Thyroid gland (tissue), 4 donors: ENCODE measurements at regions not wholly inside any gene's neighbourhood (a gene's known extent, or its start where the extent isn't known, plus 50 kb on each side); places are given as distances from the start of the nearest gene placed in this dataset.
A peak's percentile ranks its signal among the peaks of the same experiment; 100 is the strongest.

ENCODE experiments used
- DNase-seq, 2 donors: peaks; one replicate each; pipeline ENCODE4 v3.0.0-alpha.2; 2019
- H3K27ac ChIP-seq, 3 donors: fragments of 200-600 bp; sonication (generic); 1 replicate in 2 of 3; 2 replicates in 1 of 3; pipeline ENCODE4 v1.5.1; 2016 to 2019; ENCODE audit warnings: mild to moderate bottlenecking in 1 of 3, moderate library complexity in 1 of 3
- H3K27me3 ChIP-seq: fragments of 200-600 bp; sonication (generic); one replicate; pipeline ENCODE4 v1.5.1; 2019
- H3K36me3 ChIP-seq, 2 donors: fragments of 200-600 bp; sonication (generic); one replicate each; pipeline ENCODE4 v1.5.1; 2016 to 2019
- H3K4me1 ChIP-seq, 2 donors: fragments of 200-600 bp; sonication (generic); one replicate each; pipeline ENCODE4 v1.5.1; 2017 to 2019
- H3K4me3 ChIP-seq, 3 donors: fragments of 200-600 bp; sonication (generic); replicated peaks in 1 of 3; 1 replicate in 2 of 3; 2 replicates in 1 of 3; pipeline ENCODE4 v1.5.1; 2016; ENCODE audit warnings: mild to moderate bottlenecking in 1 of 3
- H3K9me3 ChIP-seq: fragments of 200-600 bp; sonication (generic); one replicate; pipeline ENCODE4 v1.5.1; 2017
- CTCF ChIP-seq, 6 experiments: fragments of 200-600 bp in 3 of 6; fragments of 450-650 bp in 3 of 6; sonication (generic) in 3 of 6; IDR thresholded peaks; one replicate each; pipeline ENCODE4 v1.5.1; 2016 to 2019; ENCODE audit warnings: antibody characterized with exemption in 6 of 6, mild to moderate bottlenecking in 2 of 6, inconsistent platforms in 1 of 6, moderate library complexity in 1 of 6
- POLR2A ChIP-seq, 2 donors: fragments of 450-650 bp; IDR thresholded peaks; one replicate each; pipeline ENCODE4 v1.6.1; 2017; ENCODE audit warnings: antibody characterized with exemption in 2 of 2, mild to moderate bottlenecking in 2 of 2, moderate library complexity in 1 of 2
- WGBS, 2 donors: methylation state at CpG; one replicate each; pipeline ENCODE4 v1.1.5; 2017; 5-methylcytosine and 5-hydroxymethylcytosine counted together
- intact Hi-C: fragments of 100-400 bp; cut with DNase I; formaldehyde crosslinking; loops from one replicate; pipeline ENCODE4 v1.15.1; 2023

- DNase-seq, result no peak
- TF ChIP-seq POLR2A (IDR thresholded peaks at IDR 0.05) (no peak), CTCF (IDR thresholded peaks at IDR 0.05) (no peak)
- Histone ChIP-seq H3K27me3 (no peaks in the 10 kb centered on the region), H3K27ac (no peak overlapping the region), H3K9me3 (no peaks in the 10 kb centered on the region), H3K36me3 (no peaks in the 10 kb centered on the region), H3K4me3 (no peak overlapping the region), H3K4me1 (peaks cover 7 to 19% of the 10 kb centered on the region in 2 donors)
- intact Hi-C loops, result no loop called here
- no CpG with 5 or more reads among the region's 3 CpGs for WGBS, 2 donors
Measured at GRCh38 chr10:31154996-31155395, 123.3 kb upstream of the ZNF438 start.

- DNase-seq, result peak; percentile 75 to 86
- no peaks in the 10 kb centered on the region for H3K36me3 ChIP-seq
- peaks cover 7 to 17% of the 10 kb centered on the region in 2 donors for H3K4me1 ChIP-seq
- H3K4me3 ChIP-seq, result no peak overlapping the region
- WGBS, 2 donors, result 35% methylated on average over 19 of the region's 19 CpGs
- no peaks in the 10 kb centered on the region for H3K27me3 ChIP-seq
- no peaks in the 10 kb centered on the region for H3K9me3 ChIP-seq
- H3K27ac ChIP-seq, result peak overlapping the region; percentile 2 to 58 (median 50)
- intact Hi-C loops, result no loop called here
- peak in 1 of 6 experiments; percentile 12 for TF ChIP-seq CTCF (IDR thresholded peaks at IDR 0.05)
- no peak for TF ChIP-seq POLR2A (IDR thresholded peaks at IDR 0.05)
Measured at GRCh38 chr10:31157123-31158010, 125.7 kb upstream of the ZNF438 start.

- WGBS, 2 donors, result 75 to 85% methylated on average over 9 of the region's 9 CpGs
- no peaks in the 10 kb centered on the region for H3K9me3 ChIP-seq
- no peak for TF ChIP-seq POLR2A (IDR thresholded peaks at IDR 0.05)
- no peak for TF ChIP-seq CTCF (IDR thresholded peaks at IDR 0.05)
- H3K4me1 ChIP-seq, result peaks cover 7 to 10% of the 10 kb centered on the region in 2 donors
- no peaks in the 10 kb centered on the region for H3K36me3 ChIP-seq
- no peak overlapping the region for H3K4me3 ChIP-seq
- peak overlapping the region; percentile 2 to 58 (median 50) for H3K27ac ChIP-seq
- no peak for DNase-seq
- H3K27me3 ChIP-seq, result no peaks in the 10 kb centered on the region
- intact Hi-C loops, result no loop called here
Measured at GRCh38 chr10:31158011-31158658, 126.5 kb upstream of the ZNF438 start.

- TF ChIP-seq POLR2A (IDR thresholded peaks at IDR 0.05), result no peak
- no peak for TF ChIP-seq CTCF (IDR thresholded peaks at IDR 0.05)
Measured at GRCh38 chr10:31166606-31167005, 134.9 kb upstream of the ZNF438 start.

GRCh38 chr10:31170636-31171035 is 139.0 kb upstream of the ZNF438 start:
- H3K27me3 ChIP-seq, result no peaks in the 10 kb centered on the region
- no peak overlapping the region for H3K4me3 ChIP-seq
- no peak overlapping the region for H3K27ac ChIP-seq
- no peaks in the 10 kb centered on the region for H3K36me3 ChIP-seq
- no peak for DNase-seq
- WGBS, 2 donors, result 88 to 90% methylated on average over 4 of the region's 4 CpGs
- intact Hi-C loops, result no loop called here
- H3K9me3 ChIP-seq, result no peaks in the 10 kb centered on the region
- TF ChIP-seq POLR2A (IDR thresholded peaks at IDR 0.05) (no peak), CTCF (IDR thresholded peaks at IDR 0.05) (no peak)
- no peaks in the 10 kb centered on the region for H3K4me1 ChIP-seq

More at GRCh38 chr10:31166606-31167005, 134.9 kb upstream of the ZNF438 start:
- Histone ChIP-seq H3K4me3 (no peak overlapping the region), H3K27me3 (no peaks in the 10 kb centered on the region), H3K4me1 (no peaks in the 10 kb centered on the region), H3K9me3 (no peaks in the 10 kb centered on the region), H3K27ac (no peak overlapping the region), H3K36me3 (no peaks in the 10 kb centered on the region)
- intact Hi-C loops, result no loop called here
- WGBS, 2 donors, result 94 to 96% methylated on average over 3 of the region's 3 CpGs
- DNase-seq, result no peak
